Lung (tissue), 11 donors: ENCODE measurements at regions not wholly inside any gene's neighbourhood (a gene's known extent, or its start where the extent isn't known, plus 50 kb on each side); places are given as distances from the start of the nearest gene placed in this dataset.
A peak's percentile ranks its signal among the peaks of the same experiment; 100 is the strongest.

Experiments used
- ATAC-seq: fragments of 200-7000 bp; cut with Tn5 transposase; one replicate; pipeline ENCODE4 v1.9.1; 2020; ENCODE audit warnings: moderate number of reproducible peaks; ENCODE audit not compliant: insufficient read depth, low FRiP score
- DNase-seq, 3 donors: peaks; one replicate each; pipeline ENCODE4 v3.0.0-alpha.2; 2013 to 2017
- H3K27ac ChIP-seq, 2 donors: one replicate each; pipeline ENCODE4 v1.5.1; 2013; ENCODE audit warnings: mild to moderate bottlenecking in 2 of 2, moderate library complexity in 2 of 2, control low read depth in 1 of 2, inconsistent platforms in 1 of 2, low read depth in 1 of 2, low read length in 1 of 2
- H3K27me3 ChIP-seq, 3 donors: one replicate each; pipeline ENCODE4 v1.5.1; 2013; ENCODE audit warnings: low read length in 2 of 3; ENCODE audit not compliant: control insufficient read depth in 3 of 3, insufficient read depth in 3 of 3
- H3K36me3 ChIP-seq, 4 donors: one replicate each; pipeline ENCODE4 v1.5.1; 2013; ENCODE audit warnings: low read length in 4 of 4, mild to moderate bottlenecking in 1 of 4, moderate library complexity in 1 of 4; ENCODE audit not compliant: control insufficient read depth in 4 of 4, insufficient read depth in 4 of 4
- H3K4me1 ChIP-seq, 5 donors: one replicate each; pipeline ENCODE4 v1.5.1; 2013; ENCODE audit warnings: low read length in 5 of 5, mild to moderate bottlenecking in 2 of 5, moderate library complexity in 1 of 5; ENCODE audit not compliant: control insufficient read depth in 5 of 5, insufficient read depth in 5 of 5
- H3K4me3 ChIP-seq: one replicate; pipeline ENCODE4 v1.5.1; 2013; ENCODE audit warnings: mild to moderate bottlenecking, control low read depth, moderate library complexity
- H3K9ac ChIP-seq, 2 donors: one replicate each; pipeline ENCODE4 v1.5.1; 2013; ENCODE audit warnings: low read length in 2 of 2, control low read depth in 1 of 2; ENCODE audit not compliant: insufficient read depth in 1 of 2
- H3K9me3 ChIP-seq, 4 donors: one replicate each; pipeline ENCODE4 v1.5.1; 2013; ENCODE audit warnings: low read length in 3 of 4, mild to moderate bottlenecking in 1 of 4, moderate library complexity in 1 of 4; ENCODE audit not compliant: control insufficient read depth in 4 of 4, insufficient read depth in 3 of 4
- WGBS, 2 donors: extraction: QIAGEN DNeasy Blood & Tissue Kit; methylation state at CpG; one replicate each; pipeline ENCODE4 v1.1.7; 2013; 5-methylcytosine and 5-hydroxymethylcytosine counted together
- TF ChIP-seq, protein P1 (sequence below): IDR thresholded peaks from 2 replicates; pipeline ENCODE4 v1.5.1; 2012; ENCODE audit warnings: mild to moderate bottlenecking; ENCODE audit errors: control extremely low read depth, extremely low read depth
- donor health status: control.
- donor health status: control.
- donor health status: Bipolar disorder and iron deficiency.
- donor health status: healthy.
- donor health status: DM: yes; HTN: yes; CAD: no.

DNA sequence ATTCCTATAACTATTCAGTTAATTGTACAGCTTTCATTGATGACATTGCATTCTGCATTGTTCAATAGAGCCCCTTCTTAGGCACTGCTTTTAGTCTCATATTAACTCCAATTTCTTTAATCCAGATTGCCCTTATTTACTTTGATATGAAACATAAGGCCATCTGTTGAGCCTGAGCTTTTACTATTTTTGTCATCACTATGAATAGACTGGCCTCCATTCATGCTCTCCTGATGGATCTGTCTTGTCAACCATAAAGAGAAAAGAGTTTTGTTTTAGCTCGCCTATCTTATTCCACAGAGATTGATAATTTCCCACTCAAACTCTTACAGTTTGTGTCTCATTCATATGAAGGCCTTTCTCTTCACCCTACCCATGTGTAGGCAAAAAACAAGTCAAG is 159.2 kb upstream of the DTNA start:
- Histone ChIP-seq H3K9ac (no peak overlapping the region), H3K27ac (no peak overlapping the region), H3K4me3 (no peak overlapping the region), H3K9me3 (no peaks in the 10 kb centered on the region), H3K36me3 (no peaks in the 10 kb centered on the region), H3K4me1 (peaks cover 0 to 10% (median 0%) of the 10 kb centered on the region in 5 donors), H3K27me3 (no peaks in the 10 kb centered on the region)
- ATAC-seq = no peak
- WGBS, 2 donors = 91 to 93% methylated on average over 1 of the region's 1 CpG
- no peak for DNase-seq
- TF ChIP-seq, protein P1, sequence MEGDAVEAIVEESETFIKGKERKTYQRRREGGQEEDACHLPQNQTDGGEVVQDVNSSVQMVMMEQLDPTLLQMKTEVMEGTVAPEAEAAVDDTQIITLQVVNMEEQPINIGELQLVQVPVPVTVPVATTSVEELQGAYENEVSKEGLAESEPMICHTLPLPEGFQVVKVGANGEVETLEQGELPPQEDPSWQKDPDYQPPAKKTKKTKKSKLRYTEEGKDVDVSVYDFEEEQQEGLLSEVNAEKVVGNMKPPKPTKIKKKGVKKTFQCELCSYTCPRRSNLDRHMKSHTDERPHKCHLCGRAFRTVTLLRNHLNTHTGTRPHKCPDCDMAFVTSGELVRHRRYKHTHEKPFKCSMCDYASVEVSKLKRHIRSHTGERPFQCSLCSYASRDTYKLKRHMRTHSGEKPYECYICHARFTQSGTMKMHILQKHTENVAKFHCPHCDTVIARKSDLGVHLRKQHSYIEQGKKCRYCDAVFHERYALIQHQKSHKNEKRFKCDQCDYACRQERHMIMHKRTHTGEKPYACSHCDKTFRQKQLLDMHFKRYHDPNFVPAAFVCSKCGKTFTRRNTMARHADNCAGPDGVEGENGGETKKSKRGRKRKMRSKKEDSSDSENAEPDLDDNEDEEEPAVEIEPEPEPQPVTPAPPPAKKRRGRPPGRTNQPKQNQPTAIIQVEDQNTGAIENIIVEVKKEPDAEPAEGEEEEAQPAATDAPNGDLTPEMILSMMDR = no peak

DNA sequence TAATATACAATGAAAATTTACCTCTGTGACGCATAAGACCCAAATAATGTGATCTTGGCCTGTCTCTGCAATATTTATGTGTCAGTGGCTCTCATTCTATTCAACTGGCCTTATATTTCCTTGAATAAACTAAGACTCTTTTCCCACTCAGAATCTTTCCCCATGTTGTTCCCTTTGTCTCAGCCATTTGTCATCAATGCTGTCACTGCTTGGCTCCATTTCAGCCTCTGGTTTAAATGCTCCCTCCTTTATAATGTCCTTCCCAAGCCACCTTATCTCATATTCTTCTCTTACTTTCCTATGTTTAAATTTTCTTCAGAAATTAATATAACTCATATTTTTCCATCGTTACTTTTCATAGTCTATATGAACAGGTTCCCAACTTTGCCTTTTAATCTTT is 158.3 kb upstream of the DTNA start:
- no peak for DNase-seq

DNA sequence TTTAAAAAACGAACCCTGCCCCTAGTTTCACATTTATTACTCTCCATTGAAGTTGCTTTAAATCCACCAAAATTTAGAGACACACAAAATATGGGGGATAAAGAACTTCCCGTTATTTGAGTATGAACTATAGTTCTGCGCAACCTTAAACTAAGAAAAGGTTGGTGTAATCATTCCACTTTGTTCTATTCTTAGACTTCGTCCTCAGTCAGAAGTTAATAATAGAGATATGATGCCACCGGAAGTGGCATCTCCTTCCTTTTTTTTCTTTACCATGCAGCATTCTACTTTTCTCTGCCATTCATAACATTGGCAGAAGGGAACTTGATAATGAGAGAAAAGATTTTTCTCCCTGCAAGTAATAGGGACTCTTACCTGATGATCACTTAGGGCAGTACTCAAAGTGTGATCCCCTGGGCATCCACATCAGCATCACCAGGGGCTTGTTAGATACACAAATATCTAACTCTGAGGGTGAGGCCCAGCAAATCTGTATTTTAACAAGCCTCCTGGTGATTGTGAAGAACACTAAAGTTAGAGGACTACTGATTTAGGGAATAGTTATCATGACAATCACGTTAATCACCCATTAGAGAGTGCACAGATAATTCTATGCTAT is 147.7 kb upstream of the DTNA start:
- WGBS, 2 donors = 76 to 78% methylated on average over 6 of the region's 6 CpGs
- ATAC-seq = no peak

More for the DNA sequence above, 158.3 kb upstream of the DTNA start:
- no peaks in the 10 kb centered on the region for H3K27me3 ChIP-seq
- no peak overlapping the region for H3K27ac ChIP-seq
- no peaks in the 10 kb centered on the region for H3K9me3 ChIP-seq
- TF ChIP-seq, protein P1 = no peak
- H3K4me1 ChIP-seq = peaks cover 0 to 10% (median 0%) of the 10 kb centered on the region in 5 donors
- no peaks in the 10 kb centered on the region for H3K36me3 ChIP-seq
- no peak for ATAC-seq
- no peak overlapping the region for H3K4me3 ChIP-seq
- no peak overlapping the region for H3K9ac ChIP-seq
- WGBS, 2 donors = 90 to 91% methylated on average over 2 of the region's 2 CpGs

More for the DNA sequence above, 147.7 kb upstream of the DTNA start:
- Histone ChIP-seq H3K9ac (no peak overlapping the region), H3K36me3 (no peaks in the 10 kb centered on the region), H3K4me1 (peaks cover 0 to 3% (median 0%) of the 10 kb centered on the region in 5 donors), H3K27ac (peak overlapping the region in 1 of 2 donors; percentile 48), H3K9me3 (no peaks in the 10 kb centered on the region), H3K4me3 (no peak overlapping the region), H3K27me3 (no peaks in the 10 kb centered on the region)
- TF ChIP-seq, protein P1 = no peak
- no peak for DNase-seq
